SIG-M5 treated with dmso at 0.1 percent for 504 hours (cell line): ENCODE measurements at regions not wholly inside any gene's neighbourhood (a gene's known extent, or its start where the extent isn't known, plus 50 kb on each side); places are given as distances from the start of the nearest gene placed in this dataset.
"Not testable (repeated sequence)": the region's sequence is repeated elsewhere in the genome, so short reads cannot be mapped to it uniquely, and the experiment has no call there.

ENCODE experiments used
- DNase-seq: peaks from one replicate; lab custom pipeline; 2025; ENCODE audit not compliant: unreplicated experiment; lab: John Stamatoyannopoulos, UW

- DNase-seq = no peak
These were observed 62.2 kb downstream of the SPANXN3 start for GRCh38 chrX:143455046-143455445.

GRCh38 chrX:143437439-143437838, 79.8 kb downstream of the SPANXN3 start:
- peak; percentile 14 for DNase-seq

- no peak for DNase-seq
These were observed 81.4 kb downstream of the SPANXN3 start for GRCh38 chrX:143435916-143436315.

GRCh38 chrX:143429811-143430210, 87.5 kb downstream of the SPANXN3 start:
- no peak for DNase-seq

GRCh38 chrX:143429131-143429530, 88.1 kb downstream of the SPANXN3 start:
- DNase-seq = no peak

GRCh38 chrX:143401160-143401559, 116.1 kb downstream of the SPANXN3 start:
- no peak for DNase-seq

- DNase-seq = no peak
These were observed 138.4 kb downstream of the SPANXN3 start for GRCh38 chrX:143378851-143379250.

- DNase-seq = no peak
These were observed 153.9 kb downstream of the SPANXN3 start for GRCh38 chrX:143363419-143363818.

- DNase-seq = no peak
These were observed 177.1 kb downstream of the SPANXN3 start for GRCh38 chrX:143340190-143340589.

- DNase-seq = no peak
These were observed 181.0 kb downstream of the SPANXN3 start for GRCh38 chrX:143336261-143336660.

- DNase-seq = no peak
These were observed 197.7 kb downstream of the SPANXN3 start for GRCh38 chrX:143319526-143319925.

GRCh38 chrX:143318857-143319256, 198.4 kb downstream of the SPANXN3 start:
- not testable (repeated sequence) for DNase-seq

- no peak for DNase-seq
These were observed 210.0 kb downstream of the SPANXN3 start for GRCh38 chrX:143306991-143307937.

GRCh38 chrX:143304518-143304917, 212.8 kb downstream of the SPANXN3 start:
- no peak for DNase-seq

GRCh38 chrX:143304025-143304424, 213.2 kb downstream of the SPANXN3 start:
- DNase-seq = no peak

GRCh38 chrX:143298663-143299241, 218.5 kb downstream of the SPANXN3 start:
- no peak for DNase-seq

GRCh38 chrX:143296521-143296920, 220.8 kb downstream of the SPANXN3 start:
- no peak for DNase-seq

GRCh38 chrX:143287236-143287635, 230.0 kb downstream of the SPANXN3 start:
- no peak for DNase-seq

GRCh38 chrX:143270317-143270716, 244.6 kb downstream of the SPANXN4 start:
- no peak for DNase-seq

- DNase-seq = not testable (repeated sequence)
These were observed 218.9 kb downstream of the SPANXN4 start for GRCh38 chrX:143244593-143244992.

GRCh38 chrX:143240658-143241057, 214.9 kb downstream of the SPANXN4 start:
- no peak for DNase-seq

- DNase-seq = no peak
These were observed 205.8 kb downstream of the SPANXN4 start for GRCh38 chrX:143231492-143231891.
